ENCODE measurements at regions not wholly inside any gene's neighbourhood (a gene's known extent, or its start where the extent isn't known, plus 50 kb on each side); places are given as distances from the start of the nearest gene placed in this dataset.

- no peak for DNase-seq (ENCODE audit: extremely low read depth, low read depth)
- TF ChIP-seq CTCF (IDR thresholded peaks at IDR 0.05; ENCODE audit: low read depth, low read length, missing control alignments), result no peak
- no peak overlapping the region for H3K4me3 ChIP-seq (replicated peaks; ENCODE audit: low read depth, low read length)
Measured at GRCh38 chr2:134194519-134194918, 59.4 kb upstream of the MGAT5 start.

GRCh38 chr2:134195341-134195740 is 58.5 kb upstream of the MGAT5 start:
- no peak for TF ChIP-seq CTCF (IDR thresholded peaks at IDR 0.05; ENCODE audit: low read depth, low read length, missing control alignments)
- H3K4me3 ChIP-seq (replicated peaks; ENCODE audit: low read depth, low read length), result no peak overlapping the region
- no peak for DNase-seq (ENCODE audit: extremely low read depth, low read depth)

GRCh38 chr2:134197445-134197844 is 56.4 kb upstream of the MGAT5 start:
- no peak for DNase-seq (ENCODE audit: extremely low read depth, low read depth)
- no peak for TF ChIP-seq CTCF (IDR thresholded peaks at IDR 0.05; ENCODE audit: low read depth, low read length, missing control alignments)
- no peak overlapping the region for H3K4me3 ChIP-seq (replicated peaks; ENCODE audit: low read depth, low read length)

- H3K4me3 ChIP-seq (replicated peaks; ENCODE audit: low read depth, low read length), result no peak overlapping the region
- DNase-seq (ENCODE audit: extremely low read depth, low read depth), result peak; percentile 6
- no peak for TF ChIP-seq CTCF (IDR thresholded peaks at IDR 0.05; ENCODE audit: low read depth, low read length, missing control alignments)
Measured at GRCh38 chr2:134198006-134198634, 55.8 kb upstream of the MGAT5 start.

GRCh38 chr2:134199123-134199522 is 54.7 kb upstream of the MGAT5 start:
- no peak for DNase-seq (ENCODE audit: extremely low read depth, low read depth)
- no peak overlapping the region for H3K4me3 ChIP-seq (replicated peaks; ENCODE audit: low read depth, low read length)
- TF ChIP-seq CTCF (IDR thresholded peaks at IDR 0.05; ENCODE audit: low read depth, low read length, missing control alignments), result no peak

- no peak overlapping the region for H3K4me3 ChIP-seq (replicated peaks; ENCODE audit: low read depth, low read length)
- no peak for TF ChIP-seq CTCF (IDR thresholded peaks at IDR 0.05; ENCODE audit: low read depth, low read length, missing control alignments)
- DNase-seq (ENCODE audit: extremely low read depth, low read depth), result no peak
Measured at GRCh38 chr2:134200036-134200618, 53.7 kb upstream of the MGAT5 start.

GRCh38 chr2:134201533-134201932 is 52.3 kb upstream of the MGAT5 start:
- H3K4me3 ChIP-seq (replicated peaks; ENCODE audit: low read depth, low read length), result no peak overlapping the region
- no peak for TF ChIP-seq CTCF (IDR thresholded peaks at IDR 0.05; ENCODE audit: low read depth, low read length, missing control alignments)
- DNase-seq (ENCODE audit: extremely low read depth, low read depth), result no peak

All from HFF-Myc (cell line).